OCI-LY1 (cell line): ENCODE measurements at regions not wholly inside any gene's neighbourhood (a gene's known extent, or its start where the extent isn't known, plus 50 kb on each side); places are given as distances from the start of the nearest gene placed in this dataset.
"Not testable (repeated sequence)": the region's sequence is repeated elsewhere in the genome, so short reads cannot be mapped to it uniquely, and the experiment has no call there.

Experiments used
- H2AFZ ChIP-seq: fragments of 200-600 bp; sonication (generic), shearing (Covaris generic); 2 replicates; pipeline ENCODE4 v1.6.0; 2014; ENCODE audit warnings: antibody characterized with exemption, mild to moderate bottlenecking, low read length
- H3F3A ChIP-seq: fragments of 200-600 bp; sonication (generic), shearing (Covaris generic); 2 replicates; pipeline ENCODE4 v1.6.0; 2014; ENCODE audit warnings: mild to moderate bottlenecking, antibody characterized with exemption, low read length, moderate library complexity; ENCODE audit not compliant: insufficient read depth
- H3K27ac ChIP-seq: fragments of 200-600 bp; sonication (generic); 2 replicates; pipeline ENCODE4 v1.5.1; 2014; ENCODE audit warnings: low read length, mixed run types, mild to moderate bottlenecking, low read depth; ENCODE audit not compliant: poor library complexity, severe bottlenecking
- H3K27me3 ChIP-seq: fragments of 200-600 bp; sonication (generic); 2 replicates; pipeline ENCODE4 v1.6.0; 2014; ENCODE audit warnings: antibody characterized with exemption, mild to moderate bottlenecking, low read length, moderate library complexity; ENCODE audit not compliant: insufficient read depth
- H3K36me3 ChIP-seq: fragments of 200-600 bp; sonication (generic); 2 replicates; pipeline ENCODE4 v1.6.1; 2014; ENCODE audit warnings: mild to moderate bottlenecking, antibody characterized with exemption, low read length, moderate library complexity, mixed read lengths; ENCODE audit not compliant: insufficient read depth
- H3K4me1 ChIP-seq: fragments of 200-600 bp; sonication (generic); 2 replicates; pipeline ENCODE4 v1.5.1; 2014; ENCODE audit warnings: mild to moderate bottlenecking, low read length, moderate library complexity; ENCODE audit not compliant: insufficient read depth, severe bottlenecking
- H3K4me2 ChIP-seq: fragments of 200-600 bp; sonication (generic), shearing (Covaris generic); 2 replicates; pipeline ENCODE4 v1.6.1; 2014; ENCODE audit warnings: low read length
- H3K4me3 ChIP-seq: fragments of 200-600 bp; sonication (generic); 2 replicates; pipeline ENCODE4 v1.5.1; 2014; ENCODE audit warnings: low read length, low read depth, mild to moderate bottlenecking, mixed read lengths; ENCODE audit not compliant: poor library complexity, severe bottlenecking
- H3K79me2 ChIP-seq: fragments of 200-600 bp; shearing (Covaris generic); 2 replicates; pipeline ENCODE4 v1.6.1; 2016; ENCODE audit warnings: mixed run types, low read length, mixed read lengths; ENCODE audit not compliant: insufficient read depth
- H3K9ac ChIP-seq: fragments of 200-600 bp; sonication (generic), shearing (Covaris generic); 2 replicates; pipeline ENCODE4 v1.6.1; 2014; ENCODE audit warnings: mild to moderate bottlenecking, low read length, mixed read lengths
- H3K9me2 ChIP-seq: fragments of 200-600 bp; sonication (generic), shearing (Covaris generic); 2 replicates; pipeline ENCODE4 v1.6.1; 2014; ENCODE audit warnings: low read depth, mild to moderate bottlenecking, low read length, mixed read lengths
- H3K9me3 ChIP-seq: fragments of 200-600 bp; shearing (Covaris generic); 2 replicates; pipeline ENCODE4 v1.6.1; 2014; ENCODE audit warnings: low read length, mixed read lengths
- H4K20me1 ChIP-seq: fragments of 200-600 bp; sonication (generic), shearing (Covaris generic); 2 replicates; pipeline ENCODE4 v1.6.0; 2016; ENCODE audit warnings: mild to moderate bottlenecking, low read length; ENCODE audit not compliant: insufficient read depth
- CTCF ChIP-seq: fragments of 200-600 bp; sonication (generic), shearing (Covaris generic); IDR thresholded peaks from 2 replicates; pipeline ENCODE4 v1.5.1; 2017; ENCODE audit warnings: mild to moderate bottlenecking, antibody characterized with exemption, low read length, moderate library complexity, mixed read lengths
- EZH2 ChIP-seq: fragments of 200-600 bp; sonication (generic), shearing (Covaris generic); IDR thresholded peaks from 2 replicates; pipeline ENCODE4 v1.8.0; 2017; ENCODE audit warnings: borderline replicate concordance, mixed run types, mild to moderate bottlenecking, antibody characterized with exemption, low read length, moderate library complexity, mixed read lengths

GRCh38 chr11:119583585-119583984, 145.4 kb downstream of the NECTIN1 start:
- Histone ChIP-seq H3K9me3 (no peaks in the 10 kb centered on the region), H3K4me1 (no peaks in the 10 kb centered on the region), H3K36me3 (no peaks in the 10 kb centered on the region), H3K9ac (no peak overlapping the region), H4K20me1 (no peaks in the 10 kb centered on the region), H3F3A (no peaks in the 10 kb centered on the region), H3K79me2 (no peaks in the 10 kb centered on the region), H3K4me2 (no peak overlapping the region), H3K4me3 (no peak overlapping the region), H3K27me3 (no peaks in the 10 kb centered on the region), H3K9me2 (no peaks in the 10 kb centered on the region), H3K27ac (no peak overlapping the region), H2AFZ (no peak overlapping the region)
- TF ChIP-seq EZH2 (no peak), CTCF (peak; percentile 21; the same call in 1 of the 2 replicates)

GRCh38 chr11:119581396-119581795, 147.6 kb downstream of the NECTIN1 start:
- H3K9ac ChIP-seq, H3K27me3 ChIP-seq, H3K4me1 ChIP-seq, H4K20me1 ChIP-seq, H3K9me2 ChIP-seq, H3K4me3 ChIP-seq, H3K36me3 ChIP-seq, H3K79me2 ChIP-seq, H3K9me3 ChIP-seq, H3K4me2 ChIP-seq, H3F3A ChIP-seq, H3K27ac ChIP-seq, H2AFZ ChIP-seq: not testable (repeated sequence)

GRCh38 chr11:119580751-119581150, 148.2 kb downstream of the NECTIN1 start:
- TF ChIP-seq CTCF (no peak), EZH2 (no peak)
- Histone ChIP-seq H3K4me3 (no peak overlapping the region), H4K20me1 (no peaks in the 10 kb centered on the region), H3K4me1 (no peaks in the 10 kb centered on the region), H3F3A (no peaks in the 10 kb centered on the region), H3K79me2 (no peaks in the 10 kb centered on the region), H3K9me3 (no peaks in the 10 kb centered on the region), H3K4me2 (no peak overlapping the region), H3K36me3 (no peaks in the 10 kb centered on the region), H3K9ac (no peak overlapping the region), H3K27me3 (no peaks in the 10 kb centered on the region), H3K9me2 (no peaks in the 10 kb centered on the region), H2AFZ (no peak overlapping the region), H3K27ac (no peak overlapping the region)

GRCh38 chr11:119580081-119580480, 148.9 kb downstream of the NECTIN1 start:
- H3K9me2 ChIP-seq = no peaks in the 10 kb centered on the region
- no peaks in the 10 kb centered on the region for H3K9me3 ChIP-seq
- no peak overlapping the region for H2AFZ ChIP-seq
- H3K36me3 ChIP-seq = no peaks in the 10 kb centered on the region
- no peaks in the 10 kb centered on the region for H3K4me1 ChIP-seq
- H3K4me3 ChIP-seq = no peak overlapping the region
- TF ChIP-seq EZH2 (no peak), CTCF (no peak)
- H4K20me1 ChIP-seq = no peaks in the 10 kb centered on the region
- no peaks in the 10 kb centered on the region for H3K79me2 ChIP-seq
- no peaks in the 10 kb centered on the region for H3F3A ChIP-seq
- H3K4me2 ChIP-seq = no peak overlapping the region
- H3K9ac ChIP-seq = no peak overlapping the region
- no peaks in the 10 kb centered on the region for H3K27me3 ChIP-seq
- H3K27ac ChIP-seq = no peak overlapping the region
